ENCODE measurements at regions not wholly inside any gene's neighbourhood (a gene's known extent, or its start where the extent isn't known, plus 50 kb on each side); places are given as distances from the start of the nearest gene placed in this dataset.

- no peak for DNase-seq (ENCODE audit: low read depth)
These were observed 160.3 kb downstream of the OR13H1 start for GRCh38 chrX:131704136-131704695.

- DNase-seq (ENCODE audit: low read depth) = no peak
These were observed 165.7 kb downstream of the OR13H1 start for GRCh38 chrX:131709553-131709952.

GRCh38 chrX:131711478-131711867, 167.6 kb downstream of the OR13H1 start:
- no peak for DNase-seq (ENCODE audit: low read depth)

GRCh38 chrX:131723646-131724045, 179.8 kb downstream of the OR13H1 start:
- DNase-seq (ENCODE audit: low read depth) = no peak

- DNase-seq (ENCODE audit: low read depth) = no peak
These were observed 180.4 kb downstream of the OR13H1 start for GRCh38 chrX:131724292-131724691.

GRCh38 chrX:131725001-131725654, 181.3 kb downstream of the OR13H1 start:
- DNase-seq (ENCODE audit: low read depth) = no peak

- DNase-seq (ENCODE audit: low read depth) = no peak
These were observed 183.9 kb downstream of the OR13H1 start for GRCh38 chrX:131727778-131728177.

- DNase-seq (ENCODE audit: low read depth) = no peak
These were observed 184.6 kb downstream of the OR13H1 start for GRCh38 chrX:131728295-131729145.

GRCh38 chrX:131729295-131729694, 185.4 kb downstream of the OR13H1 start:
- DNase-seq (ENCODE audit: low read depth) = no peak

GRCh38 chrX:131734621-131735020, 190.7 kb downstream of the OR13H1 start:
- DNase-seq (ENCODE audit: low read depth) = no peak

GRCh38 chrX:131735127-131735526, 191.3 kb downstream of the OR13H1 start:
- DNase-seq (ENCODE audit: low read depth) = no peak

- DNase-seq (ENCODE audit: low read depth) = no peak
These were observed 195.9 kb downstream of the OR13H1 start for GRCh38 chrX:131739823-131740222.

GRCh38 chrX:131741103-131741581, 197.3 kb downstream of the OR13H1 start:
- DNase-seq (ENCODE audit: low read depth) = no peak

- no peak for DNase-seq (ENCODE audit: low read depth)
These were observed 202.1 kb downstream of the OR13H1 start for GRCh38 chrX:131745942-131746489.

- DNase-seq (ENCODE audit: low read depth) = no peak
These were observed 202.7 kb downstream of the OR13H1 start for GRCh38 chrX:131746491-131746968.

GRCh38 chrX:131747173-131747572, 203.3 kb downstream of the OR13H1 start:
- no peak for DNase-seq (ENCODE audit: low read depth)

GRCh38 chrX:131752493-131753198, 208.8 kb downstream of the OR13H1 start:
- DNase-seq (ENCODE audit: low read depth) = no peak

- DNase-seq (ENCODE audit: low read depth) = no peak
These were observed 218.9 kb downstream of the OR13H1 start for GRCh38 chrX:131762802-131763234.

- DNase-seq (ENCODE audit: low read depth) = no peak
These were observed 219.8 kb downstream of the OR13H1 start for GRCh38 chrX:131763674-131764073.

- DNase-seq (ENCODE audit: low read depth) = no peak
These were observed 220.3 kb downstream of the OR13H1 start for GRCh38 chrX:131764216-131764615.

GRCh38 chrX:131778269-131779218, 234.7 kb downstream of the OR13H1 start:
- DNase-seq (ENCODE audit: low read depth) = no peak
